GM12864 (cell line): ENCODE measurements at regions not wholly inside any gene's neighbourhood (a gene's known extent, or its start where the extent isn't known, plus 50 kb on each side); places are given as distances from the start of the nearest gene placed in this dataset.

Source experiments
- DNase-seq: peaks from one replicate; pipeline ENCODE4 v3.0.0-alpha.2; 2011; ENCODE audit warnings: low read depth
- H3K4me3 ChIP-seq: 2 replicates; pipeline ENCODE4 v1.5.1; 2011; ENCODE audit warnings: mild to moderate bottlenecking, low read depth, low read length, control low read depth
- CTCF ChIP-seq: IDR thresholded peaks from 2 replicates; pipeline ENCODE4 v1.5.1; 2011; ENCODE audit warnings: low read depth, mild to moderate bottlenecking, moderate library complexity, low read length, control low read depth, inconsistent platforms; ENCODE audit errors: missing control alignments

- no peak for DNase-seq
- TF ChIP-seq CTCF: no peak
- no peak overlapping the region for H3K4me3 ChIP-seq
Observed at GRCh38 chr18:72692086-72692485, 147.9 kb upstream of the CBLN2 start.

GRCh38 chr18:72687736-72688135, 143.6 kb upstream of the CBLN2 start:
- no peak for DNase-seq
- no peak for TF ChIP-seq CTCF

GRCh38 chr18:72675394-72675793, 131.3 kb upstream of the CBLN2 start:
- no peak for TF ChIP-seq CTCF
- no peak overlapping the region for H3K4me3 ChIP-seq
- no peak for DNase-seq

More at GRCh38 chr18:72687736-72688135, 143.6 kb upstream of the CBLN2 start:
- H3K4me3 ChIP-seq: no peak overlapping the region

GRCh38 chr18:72674710-72675109, 130.6 kb upstream of the CBLN2 start:
- TF ChIP-seq CTCF: no peak
- no peak overlapping the region for H3K4me3 ChIP-seq
- DNase-seq: no peak

GRCh38 chr18:72673242-72673641, 129.1 kb upstream of the CBLN2 start:
- H3K4me3 ChIP-seq: no peak overlapping the region
- no peak for DNase-seq
- no peak for TF ChIP-seq CTCF

GRCh38 chr18:72672364-72673184, 128.4 kb upstream of the CBLN2 start:
- TF ChIP-seq CTCF: peak; percentile 57
- H3K4me3 ChIP-seq: no peak overlapping the region
- DNase-seq: no peak

GRCh38 chr18:72667932-72668331, 123.8 kb upstream of the CBLN2 start:
- TF ChIP-seq CTCF: no peak
- DNase-seq: no peak
- H3K4me3 ChIP-seq: no peak overlapping the region
